Transverse colon (tissue), 4 donors: ENCODE measurements at regions not wholly inside any gene's neighbourhood (a gene's known extent, or its start where the extent isn't known, plus 50 kb on each side); places are given as distances from the start of the nearest gene placed in this dataset.

Source experiments
- DNase-seq: peaks from one replicate; pipeline ENCODE4 v3.0.0-alpha.2; 2019
- H3K27ac ChIP-seq, 4 donors: fragments of 200-600 bp; sonication (generic); 2 replicates each; pipeline ENCODE4 v1.5.1; 2016 to 2018; ENCODE audit warnings: inconsistent platforms in 4 of 4
- H3K27me3 ChIP-seq: fragments of 200-600 bp; sonication (generic); 2 replicates; pipeline ENCODE4 v1.5.1; 2017; ENCODE audit warnings: inconsistent platforms
- H3K36me3 ChIP-seq, 4 donors: fragments of 200-600 bp; sonication (generic); 2 replicates each; pipeline ENCODE4 v1.5.1; 2017 to 2019; ENCODE audit warnings: inconsistent platforms in 4 of 4
- H3K4me1 ChIP-seq, 4 donors: fragments of 200-600 bp; sonication (generic); 2 replicates each; pipeline ENCODE4 v1.5.1; 2017 to 2020; ENCODE audit warnings: inconsistent platforms in 4 of 4
- H3K4me3 ChIP-seq, 4 donors: fragments of 200-600 bp; sonication (generic); 1 replicate in 1 of 4; 2 replicates in 3 of 4; pipeline versions ENCODE4 v1.5.1 to v1.6.1; 2017 to 2019; ENCODE audit warnings: inconsistent platforms in 4 of 4
- H3K9me3 ChIP-seq, 2 donors: fragments of 200-600 bp; sonication (generic); 2 replicates each; pipeline ENCODE4 v1.5.1; 2017 to 2019; ENCODE audit warnings: inconsistent platforms in 2 of 2
- EP300 ChIP-seq: sonication (generic); formaldehyde crosslinking; IDR thresholded peaks from one replicate; pipeline ENCODE4 v1.6.1; 2017; ENCODE audit warnings: antibody characterized with exemption, low read depth
- POLR2A ChIP-seq: fragments of 450-650 bp; IDR thresholded peaks from one replicate; pipeline ENCODE4 v1.6.1; 2016; ENCODE audit warnings: antibody characterized with exemption, mild to moderate bottlenecking, moderate library complexity
- POLR2AphosphoS5 ChIP-seq, 3 donors: sonication (generic); formaldehyde crosslinking; IDR thresholded peaks; one replicate each; pipeline ENCODE4 v1.6.1; 2016; ENCODE audit warnings: antibody characterized with exemption in 3 of 3
- WGBS, 2 donors: methylation state at CpG; one replicate each; pipeline ENCODE4 v1.1.5; 2018; ENCODE audit warnings: low coverage in 1 of 2; 5-methylcytosine and 5-hydroxymethylcytosine counted together
- in situ Hi-C, 4 donors: fragments of 200-750 bp; cut with MboI; loops; one replicate each; pipeline versions ENCODE4 v1.15.0 to v1.15.1; 2017; ENCODE audit warnings: low sequenced_read_pairs in 3 of 4, low pct_ligation_motif_present in 1 of 4, low pct_unique_long_range_greater_than_20kb in 1 of 4
- intact Hi-C: fragments of 100-400 bp; cut with DNase I; formaldehyde crosslinking; loops from one replicate; pipeline ENCODE4 v1.15.1; 2023; ENCODE audit warnings: low total_unique reads
- TF ChIP-seq, protein P1 (sequence below), 5 experiments: fragments of 200-600 bp in 3 of 5; fragments of 450-650 bp in 2 of 5; sonication (generic) in 3 of 5; IDR thresholded peaks; 1 replicate in 2 of 5; 2 replicates in 3 of 5; pipeline ENCODE4 v1.5.1; 2016 to 2017; ENCODE audit warnings: antibody characterized with exemption in 5 of 5, inconsistent platforms in 3 of 5, mild to moderate bottlenecking in 2 of 5, moderate library complexity in 1 of 5

- TF ChIP-seq, protein P1, sequence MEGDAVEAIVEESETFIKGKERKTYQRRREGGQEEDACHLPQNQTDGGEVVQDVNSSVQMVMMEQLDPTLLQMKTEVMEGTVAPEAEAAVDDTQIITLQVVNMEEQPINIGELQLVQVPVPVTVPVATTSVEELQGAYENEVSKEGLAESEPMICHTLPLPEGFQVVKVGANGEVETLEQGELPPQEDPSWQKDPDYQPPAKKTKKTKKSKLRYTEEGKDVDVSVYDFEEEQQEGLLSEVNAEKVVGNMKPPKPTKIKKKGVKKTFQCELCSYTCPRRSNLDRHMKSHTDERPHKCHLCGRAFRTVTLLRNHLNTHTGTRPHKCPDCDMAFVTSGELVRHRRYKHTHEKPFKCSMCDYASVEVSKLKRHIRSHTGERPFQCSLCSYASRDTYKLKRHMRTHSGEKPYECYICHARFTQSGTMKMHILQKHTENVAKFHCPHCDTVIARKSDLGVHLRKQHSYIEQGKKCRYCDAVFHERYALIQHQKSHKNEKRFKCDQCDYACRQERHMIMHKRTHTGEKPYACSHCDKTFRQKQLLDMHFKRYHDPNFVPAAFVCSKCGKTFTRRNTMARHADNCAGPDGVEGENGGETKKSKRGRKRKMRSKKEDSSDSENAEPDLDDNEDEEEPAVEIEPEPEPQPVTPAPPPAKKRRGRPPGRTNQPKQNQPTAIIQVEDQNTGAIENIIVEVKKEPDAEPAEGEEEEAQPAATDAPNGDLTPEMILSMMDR (IDR thresholded peaks at IDR 0.05): no peak
- no peak for TF ChIP-seq POLR2A
- no peak for TF ChIP-seq POLR2AphosphoS5 (IDR thresholded peaks at IDR 0.05)
- TF ChIP-seq EP300: no peak
- intact Hi-C loops (no loop called here), in situ Hi-C loops (no loop called here)
- peaks cover 0 to 6% of the 10 kb centered on the region in 2 donors for H3K9me3 ChIP-seq
- 75 to 83% methylated on average over 2 of the region's 2 CpGs for WGBS, 2 donors
- no peaks in the 10 kb centered on the region for H3K36me3 ChIP-seq
- no peak for DNase-seq
- no peak overlapping the region for H3K27ac ChIP-seq
- H3K4me3 ChIP-seq: no peak overlapping the region
- H3K27me3 ChIP-seq: no peaks in the 10 kb centered on the region
- no peaks in the 10 kb centered on the region for H3K4me1 ChIP-seq
Observed at GRCh38 chr10:83176901-83177300, 962.4 kb upstream of the GHITM start.

DNA sequence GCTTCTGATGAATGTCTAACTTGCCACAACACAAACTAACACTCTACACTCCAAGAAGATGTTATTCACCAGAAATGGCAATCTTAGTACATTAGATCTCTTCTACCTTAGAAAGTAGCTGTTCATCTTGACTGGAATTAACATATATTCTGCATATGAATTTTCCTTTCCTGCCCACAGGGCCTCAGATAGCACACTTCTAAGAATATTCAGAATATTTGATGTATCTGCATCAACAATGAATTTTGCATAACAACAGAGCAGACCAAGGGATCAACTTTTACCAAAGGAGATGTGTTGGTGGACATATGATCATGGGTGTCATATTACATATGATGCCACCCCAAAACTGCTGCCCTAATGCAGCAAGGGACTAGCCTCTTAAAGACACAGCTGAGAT is 960.8 kb upstream of the GHITM start:
- peaks cover 0 to 6% of the 10 kb centered on the region in 2 donors for H3K9me3 ChIP-seq
- no peak overlapping the region for H3K4me3 ChIP-seq
- no peak overlapping the region for H3K27ac ChIP-seq
- H3K4me1 ChIP-seq: no peaks in the 10 kb centered on the region
- H3K36me3 ChIP-seq: no peaks in the 10 kb centered on the region
- no peak for TF ChIP-seq POLR2A
- TF ChIP-seq POLR2AphosphoS5 (IDR thresholded peaks at IDR 0.05): no peak
- TF ChIP-seq EP300: no peak
- TF ChIP-seq, protein P1 (IDR thresholded peaks at IDR 0.05): no peak
- in situ Hi-C loops (no loop called here), intact Hi-C loops (no loop called here)
- H3K27me3 ChIP-seq: no peaks in the 10 kb centered on the region
- no peak for DNase-seq

DNA sequence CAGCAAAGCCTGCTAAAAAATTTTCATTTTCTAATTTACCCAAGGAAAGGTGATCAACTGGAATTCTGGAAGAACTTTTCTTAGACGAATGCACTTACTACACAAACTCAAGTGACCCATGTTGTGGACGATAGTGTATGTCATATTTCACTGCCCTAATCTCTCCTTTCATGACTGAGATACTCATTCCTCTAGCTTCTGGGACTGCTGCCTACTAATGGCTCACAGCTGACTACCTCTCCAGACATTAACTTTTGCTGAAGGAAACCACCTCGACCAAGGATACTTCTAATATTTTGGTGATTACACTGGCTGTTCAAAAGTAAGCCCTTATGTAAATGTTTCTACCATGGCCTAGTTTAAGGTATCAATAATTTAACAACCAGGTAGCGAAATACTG is 959.9 kb upstream of the GHITM start:
- H3K27me3 ChIP-seq: no peaks in the 10 kb centered on the region
- TF ChIP-seq EP300 (no peak), POLR2AphosphoS5 (IDR thresholded peaks at IDR 0.05) (no peak), POLR2A (no peak)
- TF ChIP-seq, protein P1 (IDR thresholded peaks at IDR 0.05): no peak
- no peak for DNase-seq
- intact Hi-C loops: no loop called here
- H3K36me3 ChIP-seq: no peaks in the 10 kb centered on the region
- no peaks in the 10 kb centered on the region for H3K4me1 ChIP-seq
- no peak overlapping the region for H3K27ac ChIP-seq
- H3K4me3 ChIP-seq: no peak overlapping the region
- in situ Hi-C loops: no loop called here
- WGBS, 2 donors: 63 to 80% methylated on average over 3 to 4 of the region's 4 CpGs
- H3K9me3 ChIP-seq: no peaks in the 10 kb centered on the region

- no peaks in the 10 kb centered on the region for H3K27me3 ChIP-seq
- intact Hi-C loops: no loop called here
- H3K9me3 ChIP-seq: no peaks in the 10 kb centered on the region
- no peak overlapping the region for H3K27ac ChIP-seq
- WGBS, 2 donors: 50 to 85% methylated on average over 1 to 2 of the region's 2 CpGs
- DNase-seq: no peak
- H3K4me3 ChIP-seq: no peak overlapping the region
- no peaks in the 10 kb centered on the region for H3K4me1 ChIP-seq
- TF ChIP-seq POLR2A (no peak), POLR2AphosphoS5 (IDR thresholded peaks at IDR 0.05) (no peak), EP300 (no peak)
- TF ChIP-seq, protein P1 (IDR thresholded peaks at IDR 0.05): no peak
- no peaks in the 10 kb centered on the region for H3K36me3 ChIP-seq
- in situ Hi-C loops: no loop called here
Observed at GRCh38 chr10:83182076-83182475, 957.2 kb upstream of the GHITM start.
